Activated naive CD4-positive, alpha-beta T cell treated with anti-CD3 and anti-CD28 coated beads for 36 hours (primary cell): ENCODE measurements at regions not wholly inside any gene's neighbourhood (a gene's known extent, or its start where the extent isn't known, plus 50 kb on each side); places are given as distances from the start of the nearest gene placed in this dataset.
"Not testable (repeated sequence)": the region's sequence is repeated elsewhere in the genome, so short reads cannot be mapped to it uniquely, and the experiment has no call there.

Source experiments
- CTCF ChIA-PET: fragments of 350-600 bp; sonication (Branson Sonifier 250); formaldehyde crosslinking; loops from one replicate; lab custom pipeline; 2021; ENCODE audit warnings: antibody characterized with exemption; lab: Charles Lee
- DNase-seq: peaks from one replicate; pipeline ENCODE4 v3.0.0-alpha.2; 2020
- H3K27ac Mint-ChIP-seq: one replicate; pipeline ENCODE4 v1.8.0; 2021; ENCODE audit warnings: mild to moderate bottlenecking, mixed read lengths
- H3K27me3 Mint-ChIP-seq: one replicate; pipeline ENCODE4 v1.8.0; 2021; ENCODE audit warnings: low read depth, mixed read lengths
- H3K36me3 Mint-ChIP-seq: one replicate; pipeline ENCODE4 v1.8.0; 2021; ENCODE audit warnings: low read depth, mixed read lengths
- H3K4me1 Mint-ChIP-seq: one replicate; pipeline ENCODE4 v1.8.0; 2021; ENCODE audit warnings: low read depth, mixed read lengths
- H3K4me3 Mint-ChIP-seq: one replicate; pipeline ENCODE4 v1.8.0; 2021; ENCODE audit warnings: mild to moderate bottlenecking, moderate library complexity, mixed read lengths
- H3K9me3 Mint-ChIP-seq: one replicate; pipeline ENCODE4 v1.8.0; 2021; ENCODE audit warnings: mixed read lengths
- intact Hi-C: fragments of 100-400 bp; cut with micrococcal nuclease; formaldehyde crosslinking; loops from one replicate; pipeline ENCODE4 v1.15.1; 2023

GRCh38 chr18:41659438-41660130 is 295.4 kb upstream of the PIK3C3 start:
- H3K36me3 Mint-ChIP-seq, result no peaks in the 10 kb centered on the region
- no peak overlapping the region for H3K4me3 Mint-ChIP-seq
- no peak overlapping the region for H3K27ac Mint-ChIP-seq
- H3K9me3 Mint-ChIP-seq, result peaks cover 1% of the 10 kb centered on the region
- no peak for DNase-seq
- intact Hi-C loops, result no loop called here
- CTCF ChIA-PET, result no interaction called here
- H3K4me1 Mint-ChIP-seq, result no peaks in the 10 kb centered on the region
- no peaks in the 10 kb centered on the region for H3K27me3 Mint-ChIP-seq

GRCh38 chr18:41657189-41657588 is 297.8 kb upstream of the PIK3C3 start:
- Mint-ChIP-seq H3K36me3 (no peaks in the 10 kb centered on the region), H3K4me1 (no peaks in the 10 kb centered on the region), H3K4me3 (no peak overlapping the region), H3K9me3 (peaks cover 1% of the 10 kb centered on the region), H3K27me3 (no peaks in the 10 kb centered on the region), H3K27ac (no peak overlapping the region)
- DNase-seq, result no peak
- CTCF ChIA-PET, result no interaction called here
- intact Hi-C loops, result no loop called here

- Mint-ChIP-seq H3K36me3 (no peaks in the 10 kb centered on the region), H3K9me3 (no peaks in the 10 kb centered on the region), H3K4me1 (no peaks in the 10 kb centered on the region), H3K4me3 (no peak overlapping the region), H3K27ac (no peak overlapping the region), H3K27me3 (no peaks in the 10 kb centered on the region)
- no peak for DNase-seq
- CTCF ChIA-PET, result no interaction called here
- intact Hi-C loops, result no loop called here
These were observed 300.0 kb upstream of the PIK3C3 start for GRCh38 chr18:41655074-41655473.

GRCh38 chr18:41647914-41648313 is 307.1 kb upstream of the PIK3C3 start:
- no peak for DNase-seq
- CTCF ChIA-PET, result no interaction called here
- intact Hi-C loops, result no loop called here
- Mint-ChIP-seq H3K27ac (no peak overlapping the region), H3K36me3 (no peaks in the 10 kb centered on the region), H3K9me3 (peaks cover 2% of the 10 kb centered on the region), H3K4me3 (no peak overlapping the region), H3K27me3 (no peaks in the 10 kb centered on the region), H3K4me1 (no peaks in the 10 kb centered on the region)

- no peak overlapping the region for H3K27ac Mint-ChIP-seq
These were observed 308.0 kb upstream of the PIK3C3 start for GRCh38 chr18:41646915-41647620.

GRCh38 chr18:41645589-41646360 is 309.3 kb upstream of the PIK3C3 start:
- Mint-ChIP-seq H3K36me3 (no peaks in the 10 kb centered on the region), H3K9me3 (peaks cover 2% of the 10 kb centered on the region), H3K27ac (no peak overlapping the region), H3K4me1 (no peaks in the 10 kb centered on the region), H3K27me3 (no peaks in the 10 kb centered on the region), H3K4me3 (no peak overlapping the region)
- no peak for DNase-seq
- intact Hi-C loops, result no loop called here
- CTCF ChIA-PET, result interaction anchor here (0.7 kb wide), 1 partner anchor 1346 kb away, joined by 5 read pairs; no protein-coding TSS in a partner anchor

More at GRCh38 chr18:41646915-41647620, 308.0 kb upstream of the PIK3C3 start:
- peaks cover 2% of the 10 kb centered on the region for H3K9me3 Mint-ChIP-seq
- no peak for DNase-seq
- intact Hi-C loops, result no loop called here
- H3K36me3 Mint-ChIP-seq, result no peaks in the 10 kb centered on the region
- CTCF ChIA-PET, result interaction anchor here (0.5 kb wide), 1 partner anchor 660 kb away, joined by 3 read pairs; no protein-coding TSS in a partner anchor
- H3K27me3 Mint-ChIP-seq, result no peaks in the 10 kb centered on the region
- no peak overlapping the region for H3K4me3 Mint-ChIP-seq
- no peaks in the 10 kb centered on the region for H3K4me1 Mint-ChIP-seq

GRCh38 chr18:41644466-41644865 is 310.6 kb upstream of the PIK3C3 start:
- H3K27ac Mint-ChIP-seq, result no peak overlapping the region
- H3K36me3 Mint-ChIP-seq, result no peaks in the 10 kb centered on the region
- CTCF ChIA-PET, result no interaction called here
- no peaks in the 10 kb centered on the region for H3K4me1 Mint-ChIP-seq
- no peaks in the 10 kb centered on the region for H3K27me3 Mint-ChIP-seq
- H3K9me3 Mint-ChIP-seq, result peaks cover 2% of the 10 kb centered on the region
- intact Hi-C loops, result no loop called here
- no peak overlapping the region for H3K4me3 Mint-ChIP-seq
- no peak for DNase-seq

- intact Hi-C loops, result no loop called here
- Mint-ChIP-seq H3K9me3 (peaks cover 2% of the 10 kb centered on the region), H3K4me3 (no peak overlapping the region), H3K27me3 (no peaks in the 10 kb centered on the region), H3K4me1 (no peaks in the 10 kb centered on the region), H3K36me3 (no peaks in the 10 kb centered on the region), H3K27ac (no peak overlapping the region)
- CTCF ChIA-PET, result no interaction called here
- DNase-seq, result no peak
These were observed 311.6 kb upstream of the PIK3C3 start for GRCh38 chr18:41643427-41643826.

- no peak for DNase-seq
- CTCF ChIA-PET, result no interaction called here
- intact Hi-C loops, result no loop called here
- H3K27me3 Mint-ChIP-seq, result no peaks in the 10 kb centered on the region
- H3K27ac Mint-ChIP-seq, result no peak overlapping the region
- no peak overlapping the region for H3K4me3 Mint-ChIP-seq
- H3K36me3 Mint-ChIP-seq, result no peaks in the 10 kb centered on the region
- H3K4me1 Mint-ChIP-seq, result no peaks in the 10 kb centered on the region
- peaks cover 2% of the 10 kb centered on the region for H3K9me3 Mint-ChIP-seq
These were observed 312.3 kb upstream of the PIK3C3 start for GRCh38 chr18:41642756-41643155.

- intact Hi-C loops, result no loop called here
These were observed 315.8 kb upstream of the PIK3C3 start for GRCh38 chr18:41639218-41639617.

GRCh38 chr18:41631723-41632285 is 323.2 kb upstream of the PIK3C3 start:
- H3K9me3 Mint-ChIP-seq, H3K36me3 Mint-ChIP-seq, CTCF ChIA-PET, H3K27ac Mint-ChIP-seq, DNase-seq, intact Hi-C loops, H3K4me3 Mint-ChIP-seq, H3K4me1 Mint-ChIP-seq, H3K27me3 Mint-ChIP-seq: not testable (repeated sequence)

More at GRCh38 chr18:41639218-41639617, 315.8 kb upstream of the PIK3C3 start:
- Mint-ChIP-seq H3K27me3 (no peaks in the 10 kb centered on the region), H3K36me3 (no peaks in the 10 kb centered on the region), H3K27ac (no peak overlapping the region), H3K4me1 (no peaks in the 10 kb centered on the region), H3K9me3 (no peaks in the 10 kb centered on the region), H3K4me3 (no peak overlapping the region)
- no peak for DNase-seq
- CTCF ChIA-PET, result no interaction called here

- Mint-ChIP-seq H3K4me1 (no peaks in the 10 kb centered on the region), H3K27ac (no peak overlapping the region), H3K36me3 (no peaks in the 10 kb centered on the region), H3K4me3 (no peak overlapping the region), H3K27me3 (no peaks in the 10 kb centered on the region), H3K9me3 (peaks cover 4% of the 10 kb centered on the region)
- no peak for DNase-seq
- intact Hi-C loops, result no loop called here
- CTCF ChIA-PET, result no interaction called here
These were observed 324.7 kb upstream of the PIK3C3 start for GRCh38 chr18:41630232-41630886.
